IMR-90 (cell line): ENCODE measurements at regions not wholly inside any gene's neighbourhood (a gene's known extent, or its start where the extent isn't known, plus 50 kb on each side); places are given as distances from the start of the nearest gene placed in this dataset.

ENCODE experiments used
- ATAC-seq: fragments of 200-7000 bp; cut with Tn5 transposase; 2 replicates; pipeline ENCODE4 v1.9.1; 2020; ENCODE audit warnings: low read depth, mild to moderate bottlenecking, moderate library complexity
- BruUV-seq: library from RNA; stranded (reverse); fragments of 400-500 nt; replicated peaks from 2 replicates; lab custom pipeline; 2021; lab: Mats Ljungman, UMichigan
- CTCF ChIA-PET: fragments of 300-600 bp; formaldehyde crosslinking; extraction: SDS; loops from one replicate; lab custom pipeline; 2021; ENCODE audit warnings: antibody characterized with exemption; lab: Yijun Ruan, JAX
- POLR2A ChIA-PET: fragments of 300-600 bp; sonication (Branson Sonifier 250); formaldehyde crosslinking; loops from one replicate; lab custom pipeline; 2022; ENCODE audit warnings: antibody characterized with exemption; ENCODE audit not compliant: unreplicated experiment; lab: Charles Lee
- DNase-seq: peaks from one replicate; pipeline ENCODE4 v3.0.0; 2013
- H2AFZ ChIP-seq: replicated peaks from 2 replicates; pipeline ENCODE3; 2013; ENCODE audit warnings: low read length, mild to moderate bottlenecking; ENCODE audit not compliant: poor library complexity
- H2AK5ac ChIP-seq: 2 replicates; pipeline ENCODE4 v1.6.1; 2013; ENCODE audit warnings: low read depth, low read length, inconsistent platforms
- H2AK9ac ChIP-seq: replicated peaks from 2 replicates; pipeline ENCODE3; 2013; ENCODE audit warnings: mild to moderate bottlenecking, low read depth, low read length, moderate library complexity; ENCODE audit not compliant: poor library complexity
- H2BK120ac ChIP-seq: 2 replicates; pipeline ENCODE4 v1.6.1; 2013; ENCODE audit warnings: low read depth, low read length, inconsistent platforms
- H2BK15ac ChIP-seq: 3 replicates; pipeline ENCODE4 v1.6.1; 2013; ENCODE audit warnings: low read depth, low read length, inconsistent platforms
- H2BK20ac ChIP-seq: 2 replicates; pipeline ENCODE4 v1.6.1; 2013; ENCODE audit warnings: low read depth, mild to moderate bottlenecking, inconsistent platforms, low read length, moderate library complexity
- H2BK5ac ChIP-seq: 2 replicates; pipeline ENCODE4 v1.6.1; 2013; ENCODE audit warnings: mild to moderate bottlenecking, low read depth, low read length, inconsistent platforms; ENCODE audit not compliant: poor library complexity, severe bottlenecking
- H3K14ac ChIP-seq: replicated peaks from 2 replicates; pipeline ENCODE4 v1.6.1; 2013; ENCODE audit warnings: low read depth, low read length, inconsistent platforms
- H3K18ac ChIP-seq: 2 replicates; pipeline ENCODE4 v1.6.1; 2013; ENCODE audit warnings: low read depth, low read length, control low read depth
- H3K23ac ChIP-seq: 2 replicates; pipeline ENCODE4 v1.6.1; 2013; ENCODE audit warnings: low read depth, low read length, inconsistent platforms
- H3K27ac ChIP-seq: 2 replicates; pipeline ENCODE4 v1.5.1; 2013; ENCODE audit warnings: mild to moderate bottlenecking, control low read depth, low read length; ENCODE audit not compliant: insufficient read depth
- H3K27me3 ChIP-seq: 2 replicates; pipeline ENCODE4 v1.6.1; 2013; ENCODE audit warnings: low read length; ENCODE audit not compliant: control insufficient read depth, insufficient read depth
- H3K36me3 ChIP-seq: 2 replicates; pipeline ENCODE4 v1.6.1; 2013; ENCODE audit warnings: low read length, mixed read lengths; ENCODE audit not compliant: control insufficient read depth, insufficient read depth
- H3K4ac ChIP-seq: 2 replicates; pipeline ENCODE4 v1.6.1; 2013; ENCODE audit warnings: low read depth, low read length, inconsistent platforms
- H3K4me1 ChIP-seq: 2 replicates; pipeline ENCODE4 v1.6.1; 2013; ENCODE audit warnings: low read length, mixed read lengths; ENCODE audit not compliant: control insufficient read depth, insufficient read depth
- H3K4me2 ChIP-seq: 2 replicates; pipeline ENCODE4 v1.6.1; 2013; ENCODE audit warnings: low read depth, mild to moderate bottlenecking, control low read depth, low read length, moderate library complexity
- H3K4me3 ChIP-seq: 2 replicates; pipeline ENCODE4 v1.5.1; 2013; ENCODE audit warnings: low read depth, mild to moderate bottlenecking, control low read depth, low read length, moderate library complexity; ENCODE audit not compliant: insufficient read depth
- H3K56ac ChIP-seq: 2 replicates; pipeline ENCODE4 v1.6.1; 2013; ENCODE audit warnings: low read length, inconsistent platforms; ENCODE audit not compliant: insufficient read depth; ENCODE audit errors: extremely low read depth
- H3K79me1 ChIP-seq, 2 experiments: 2 replicates each; pipeline ENCODE4 v1.6.1; 2013; ENCODE audit warnings: low read length in 2 of 2, inconsistent platforms in 1 of 2, low read depth in 1 of 2
- H3K9ac ChIP-seq: 2 replicates; pipeline ENCODE4 v1.6.1; 2013; ENCODE audit warnings: low read depth, low read length, control low read depth
- H3K9me1 ChIP-seq: 2 replicates; pipeline ENCODE4 v1.6.1; 2013; ENCODE audit warnings: low read length, inconsistent platforms; ENCODE audit not compliant: insufficient read depth
- H3K9me3 ChIP-seq: 2 replicates; pipeline ENCODE4 v1.6.1; 2013; ENCODE audit warnings: low read length; ENCODE audit not compliant: control insufficient read depth, insufficient read depth
- H4K20me1 ChIP-seq: 2 replicates; pipeline ENCODE4 v1.6.1; 2013; ENCODE audit warnings: low read length, inconsistent platforms; ENCODE audit not compliant: insufficient read depth
- H4K5ac ChIP-seq: 2 replicates; pipeline ENCODE4 v1.6.1; 2013; ENCODE audit warnings: mild to moderate bottlenecking, low read depth, low read length, control low read depth
- H4K8ac ChIP-seq, 2 experiments: 2 replicates each; pipeline ENCODE4 v1.6.1; 2013; ENCODE audit warnings: low read depth in 2 of 2, low read length in 2 of 2, control low read depth in 1 of 2, inconsistent platforms in 1 of 2
- H4K91ac ChIP-seq: 2 replicates; pipeline ENCODE4 v1.6.1; 2013; ENCODE audit warnings: low read depth, low read length, inconsistent platforms; ENCODE audit not compliant: insufficient read depth
- BHLHE40 ChIP-seq: fragments of 150-350 bp; IDR thresholded peaks from 2 replicates; pipeline ENCODE4 v1.6.1; 2016; ENCODE audit warnings: mild to moderate bottlenecking, low read depth, low read length
- CEBPB ChIP-seq: IDR thresholded peaks from 2 replicates; pipeline ENCODE4 v1.6.1; 2012; ENCODE audit warnings: low read depth, low read length, improper control_type of control experiment
- CHD1 ChIP-seq: IDR thresholded peaks from 2 replicates; pipeline ENCODE4 v1.6.1; 2012; ENCODE audit warnings: low read depth, low read length, improper control_type of control experiment
- FOS ChIP-seq: fragments of 150-350 bp; IDR thresholded peaks from 2 replicates; pipeline ENCODE4 v1.6.1; 2016; ENCODE audit warnings: low read depth, low read length
- MAFK ChIP-seq: IDR thresholded peaks from 2 replicates; pipeline ENCODE4 v1.6.1; 2012; ENCODE audit warnings: low read depth, low read length, improper control_type of control experiment
- MAZ ChIP-seq: IDR thresholded peaks from 2 replicates; pipeline ENCODE4 v1.6.1; 2012; ENCODE audit warnings: low read depth, mild to moderate bottlenecking, low read length, improper control_type of control experiment, moderate library complexity, borderline replicate concordance
- MXI1 ChIP-seq: IDR thresholded peaks from 2 replicates; pipeline ENCODE4 v1.6.1; 2012; ENCODE audit warnings: low read depth, mild to moderate bottlenecking, low read length, moderate library complexity, borderline replicate concordance
- NFE2L2 ChIP-seq: fragments of 150-350 bp; IDR thresholded peaks from 2 replicates; pipeline ENCODE4 v1.6.1; 2016; ENCODE audit warnings: low read depth, mild to moderate bottlenecking, low read length
- POLR2A ChIP-seq: IDR thresholded peaks from 2 replicates; pipeline ENCODE4 v1.6.1; 2012; ENCODE audit warnings: mild to moderate bottlenecking, low read depth, low read length
- RAD21 ChIP-seq: IDR thresholded peaks from 2 replicates; pipeline ENCODE4 v1.6.1; 2012; ENCODE audit warnings: low read length, improper control_type of control experiment
- RCOR1 ChIP-seq: IDR thresholded peaks from 2 replicates; pipeline ENCODE4 v1.6.1; 2012; ENCODE audit warnings: mild to moderate bottlenecking, low read length, improper control_type of control experiment; ENCODE audit not compliant: insufficient replicate concordance
- RFX5 ChIP-seq: IDR thresholded peaks from 2 replicates; pipeline ENCODE4 v1.8.0; 2012; ENCODE audit warnings: low read depth, mild to moderate bottlenecking, low read length, moderate library complexity
- SMC3 ChIP-seq: fragments of 150-350 bp; IDR thresholded peaks from 2 replicates; pipeline ENCODE4 v1.6.1; 2016; ENCODE audit warnings: low read depth, mild to moderate bottlenecking, antibody characterized with exemption, low read length, moderate library complexity
- WGBS, 2 experiments: methylation state at CpG; one replicate each; pipeline versions ENCODE4 v1.1.5 to v1.1.7; 2013; ENCODE audit warnings: missing lambda C conversion rate in 2 of 2; ENCODE audit not compliant: insufficient read length in 1 of 2; ENCODE audit errors: extremely low coverage in 2 of 2; 5-methylcytosine and 5-hydroxymethylcytosine counted together
- dilution Hi-C: fragments of 300-500 bp; cut with HindIII; formaldehyde crosslinking; loops from one replicate; pipeline ENCODE4 v1.14.3; 2018; ENCODE audit warnings: low sequenced_read_pairs; ENCODE audit not compliant: unreplicated experiment
- in situ Hi-C: fragments of 300-500 bp; cut with MboI; formaldehyde crosslinking; loops from 3 replicates; pipeline ENCODE4 v1.14.3; 2019; ENCODE audit warnings: low sequenced_read_pairs, inconsistent platforms, mixed read lengths
- intact Hi-C: fragments of 100-400 bp; cut with micrococcal nuclease; formaldehyde crosslinking; loops from 2 replicates; pipeline ENCODE4 v1.10.0; 2022
- TF ChIP-seq, protein P1 (sequence below): fragments of 150-350 bp; IDR thresholded peaks from 2 replicates; pipeline ENCODE4 v1.6.1; 2016; ENCODE audit warnings: low read depth, mild to moderate bottlenecking, low read length, moderate library complexity, borderline replicate concordance
- TF ChIP-seq, protein P2 (sequence below): conservative IDR thresholded peaks from 2 replicates; pipeline ENCODE4 v1.5.1; 2012; ENCODE audit warnings: mild to moderate bottlenecking, low read depth, low read length, improper control_type of control experiment
- TF ChIP-seq, protein P3 (sequence below): fragments of 150-350 bp; IDR thresholded peaks from 2 replicates; pipeline ENCODE4 v1.6.1; 2017; ENCODE audit warnings: mild to moderate bottlenecking, antibody characterized with exemption, low read length, low read depth

DNA sequence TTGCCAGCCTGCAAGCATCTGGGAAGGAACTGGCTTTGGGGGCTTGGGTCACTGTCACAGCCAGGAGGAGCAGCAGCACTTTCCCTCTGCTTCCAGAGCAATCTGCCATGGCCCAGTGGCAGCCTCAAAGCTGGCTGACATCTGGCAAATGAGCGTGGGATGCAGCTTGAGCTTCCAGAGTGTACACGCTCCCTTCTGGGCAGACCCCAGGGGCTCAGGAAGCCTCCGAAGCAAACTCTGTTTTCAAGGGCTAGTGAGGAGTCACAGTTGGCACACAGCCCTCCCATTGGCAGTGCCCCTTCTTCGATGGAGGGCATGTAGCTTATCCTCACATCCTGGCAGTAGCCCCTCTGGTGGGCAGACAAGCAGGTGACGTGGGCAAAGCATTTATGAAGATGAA, 249.6 kb downstream of the ENGASE start:
- H3K9me3 ChIP-seq: no peaks in the 10 kb centered on the region

More for the DNA sequence above, 249.6 kb downstream of the ENGASE start:
- Histone ChIP-seq H3K9me1 (no peaks in the 10 kb centered on the region), H2BK15ac (no peak overlapping the region), H3K79me1 (no peaks in the 10 kb centered on the region), H4K8ac (no peak overlapping the region), H2AK9ac (no peak overlapping the region), H3K9ac (no peak overlapping the region), H3K4me1 (no peaks in the 10 kb centered on the region), H3K23ac (no peak overlapping the region), H3K4ac (no peak overlapping the region), H2AFZ (no peak overlapping the region), H2BK5ac (no peak overlapping the region), H3K36me3 (no peaks in the 10 kb centered on the region), H2AK5ac (no peak overlapping the region), H3K4me2 (no peak overlapping the region), H3K18ac (no peak overlapping the region), H4K20me1 (no peaks in the 10 kb centered on the region), H4K5ac (no peak overlapping the region), H4K91ac (no peak overlapping the region), H2BK20ac (no peak overlapping the region), H3K4me3 (no peak overlapping the region), H3K27me3 (no peaks in the 10 kb centered on the region; the same call in 1 of the 2 replicates), H3K14ac (no peak overlapping the region), H3K27ac (no peak overlapping the region), H3K56ac (no peak overlapping the region), H2BK120ac (no peak overlapping the region)
- DNase-seq (no peak), ATAC-seq (no peak)
- WGBS, 2 experiments: 37% methylated on average over 3 of the region's 5 CpGs; no CpG with 5 or more reads in 1 of the 2 experiments
- ChIA-PET POLR2A (no interaction called here), CTCF (no interaction called here)
- TF ChIP-seq MAFK: no peak
- no peak for TF ChIP-seq RFX5
- TF ChIP-seq, protein P1, sequence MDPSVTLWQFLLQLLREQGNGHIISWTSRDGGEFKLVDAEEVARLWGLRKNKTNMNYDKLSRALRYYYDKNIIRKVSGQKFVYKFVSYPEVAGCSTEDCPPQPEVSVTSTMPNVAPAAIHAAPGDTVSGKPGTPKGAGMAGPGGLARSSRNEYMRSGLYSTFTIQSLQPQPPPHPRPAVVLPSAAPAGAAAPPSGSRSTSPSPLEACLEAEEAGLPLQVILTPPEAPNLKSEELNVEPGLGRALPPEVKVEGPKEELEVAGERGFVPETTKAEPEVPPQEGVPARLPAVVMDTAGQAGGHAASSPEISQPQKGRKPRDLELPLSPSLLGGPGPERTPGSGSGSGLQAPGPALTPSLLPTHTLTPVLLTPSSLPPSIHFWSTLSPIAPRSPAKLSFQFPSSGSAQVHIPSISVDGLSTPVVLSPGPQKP: no peak
- no peak for TF ChIP-seq CHD1
- TF ChIP-seq MAZ: no peak
- TF ChIP-seq SMC3: no peak
- no peak for TF ChIP-seq NFE2L2
- no peak for TF ChIP-seq CEBPB
- TF ChIP-seq, protein P2, sequence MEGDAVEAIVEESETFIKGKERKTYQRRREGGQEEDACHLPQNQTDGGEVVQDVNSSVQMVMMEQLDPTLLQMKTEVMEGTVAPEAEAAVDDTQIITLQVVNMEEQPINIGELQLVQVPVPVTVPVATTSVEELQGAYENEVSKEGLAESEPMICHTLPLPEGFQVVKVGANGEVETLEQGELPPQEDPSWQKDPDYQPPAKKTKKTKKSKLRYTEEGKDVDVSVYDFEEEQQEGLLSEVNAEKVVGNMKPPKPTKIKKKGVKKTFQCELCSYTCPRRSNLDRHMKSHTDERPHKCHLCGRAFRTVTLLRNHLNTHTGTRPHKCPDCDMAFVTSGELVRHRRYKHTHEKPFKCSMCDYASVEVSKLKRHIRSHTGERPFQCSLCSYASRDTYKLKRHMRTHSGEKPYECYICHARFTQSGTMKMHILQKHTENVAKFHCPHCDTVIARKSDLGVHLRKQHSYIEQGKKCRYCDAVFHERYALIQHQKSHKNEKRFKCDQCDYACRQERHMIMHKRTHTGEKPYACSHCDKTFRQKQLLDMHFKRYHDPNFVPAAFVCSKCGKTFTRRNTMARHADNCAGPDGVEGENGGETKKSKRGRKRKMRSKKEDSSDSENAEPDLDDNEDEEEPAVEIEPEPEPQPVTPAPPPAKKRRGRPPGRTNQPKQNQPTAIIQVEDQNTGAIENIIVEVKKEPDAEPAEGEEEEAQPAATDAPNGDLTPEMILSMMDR: no peak
- TF ChIP-seq, protein P3, sequence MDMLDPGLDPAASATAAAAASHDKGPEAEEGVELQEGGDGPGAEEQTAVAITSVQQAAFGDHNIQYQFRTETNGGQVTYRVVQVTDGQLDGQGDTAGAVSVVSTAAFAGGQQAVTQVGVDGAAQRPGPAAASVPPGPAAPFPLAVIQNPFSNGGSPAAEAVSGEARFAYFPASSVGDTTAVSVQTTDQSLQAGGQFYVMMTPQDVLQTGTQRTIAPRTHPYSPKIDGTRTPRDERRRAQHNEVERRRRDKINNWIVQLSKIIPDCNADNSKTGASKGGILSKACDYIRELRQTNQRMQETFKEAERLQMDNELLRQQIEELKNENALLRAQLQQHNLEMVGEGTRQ: no peak
- no peak for TF ChIP-seq POLR2A
- TF ChIP-seq FOS: no peak
- no peak for TF ChIP-seq RCOR1
- no peak for TF ChIP-seq RAD21
- TF ChIP-seq BHLHE40: no peak
- no peak for TF ChIP-seq MXI1
- dilution Hi-C loops: no loop called here
- intact Hi-C loops: no loop called here
- in situ Hi-C loops: no loop called here
- BruUV-seq: no TSS peak
